SU-DHL-6 (cell line): ENCODE measurements at regions not wholly inside any gene's neighbourhood (a gene's known extent, or its start where the extent isn't known, plus 50 kb on each side); places are given as distances from the start of the nearest gene placed in this dataset.

Source experiments
- H2AFZ ChIP-seq: fragments of 200-600 bp; sonication (generic); 2 replicates; pipeline ENCODE4 v1.6.1; 2014; ENCODE audit warnings: low read depth, mild to moderate bottlenecking, moderate library complexity, mixed read lengths, antibody characterized with exemption, low read length; ENCODE audit not compliant: severe bottlenecking
- H3F3A ChIP-seq: fragments of 200-600 bp; shearing (Covaris generic); 2 replicates; pipeline ENCODE4 v1.6.0; 2016; ENCODE audit warnings: antibody characterized with exemption, mild to moderate bottlenecking; ENCODE audit not compliant: insufficient read depth
- H3K27ac ChIP-seq: fragments of 200-600 bp; sonication (generic); 2 replicates; pipeline ENCODE4 v1.5.1; 2016; ENCODE audit warnings: low read depth, mild to moderate bottlenecking, low read length, moderate library complexity, mixed read lengths
- H3K27me3 ChIP-seq: fragments of 200-600 bp; sonication (generic), shearing (Covaris generic); 2 replicates; pipeline ENCODE4 v1.6.0; 2014; ENCODE audit warnings: mild to moderate bottlenecking, low read length
- H3K36me3 ChIP-seq: fragments of 200-600 bp; sonication (generic); 2 replicates; pipeline ENCODE4 v1.6.1; 2014; ENCODE audit warnings: mild to moderate bottlenecking, low read length, mixed read lengths
- H3K4me2 ChIP-seq: fragments of 300-600, 200-600 bp; shearing (Covaris generic), sonication (generic); 2 replicates; pipeline ENCODE4 v1.6.0; 2014; ENCODE audit warnings: low read length, low read depth, mild to moderate bottlenecking; ENCODE audit not compliant: poor library complexity, severe bottlenecking
- H3K4me3 ChIP-seq: fragments of 200-600 bp; sonication (generic); 2 replicates; pipeline ENCODE4 v1.5.1; 2014; ENCODE audit warnings: antibody characterized with exemption, low read length, mild to moderate bottlenecking, mixed read lengths; ENCODE audit not compliant: insufficient read depth, poor library complexity, severe bottlenecking
- H3K79me2 ChIP-seq: fragments of 200-600 bp; sonication (generic); 2 replicates; pipeline ENCODE4 v1.6.1; 2014; ENCODE audit warnings: mild to moderate bottlenecking, low read length, moderate library complexity; ENCODE audit not compliant: insufficient read depth
- H3K9ac ChIP-seq: fragments of 200-600 bp; sonication (generic); 2 replicates; pipeline ENCODE4 v1.7.0; 2014; ENCODE audit warnings: mild to moderate bottlenecking, low read length
- H3K9me2 ChIP-seq: fragments of 200-600 bp; sonication (generic); replicated peaks from 2 replicates; pipeline ENCODE4 v1.6.1; 2014; ENCODE audit warnings: low read length; ENCODE audit not compliant: insufficient read depth
- H3K9me3 ChIP-seq: fragments of 200-600 bp; sonication (generic); 2 replicates; pipeline ENCODE4 v1.6.1; 2014; ENCODE audit warnings: low read length, mixed read lengths; ENCODE audit not compliant: insufficient read depth
- H4K20me1 ChIP-seq: fragments of 200-600 bp; sonication (generic); 2 replicates; pipeline ENCODE4 v1.6.1; 2014; ENCODE audit warnings: low read depth, mild to moderate bottlenecking, antibody characterized with exemption, low read length, moderate library complexity, mixed read lengths
- CTCF ChIP-seq: fragments of 200-600 bp; sonication (generic); IDR thresholded peaks from one replicate; pipeline ENCODE4 v1.5.1; 2017; ENCODE audit warnings: antibody characterized with exemption, mild to moderate bottlenecking, low read length, moderate library complexity; ENCODE audit not compliant: insufficient read depth, poor library complexity, severe bottlenecking
- EZH2phosphoT487 ChIP-seq: fragments of 200-600 bp; sonication (generic), shearing (Covaris generic); conservative IDR thresholded peaks from 2 replicates; pipeline ENCODE4 v1.6.1; 2018; ENCODE audit warnings: mild to moderate bottlenecking, antibody characterized with exemption, low read length, moderate library complexity, mixed read lengths

DNA sequence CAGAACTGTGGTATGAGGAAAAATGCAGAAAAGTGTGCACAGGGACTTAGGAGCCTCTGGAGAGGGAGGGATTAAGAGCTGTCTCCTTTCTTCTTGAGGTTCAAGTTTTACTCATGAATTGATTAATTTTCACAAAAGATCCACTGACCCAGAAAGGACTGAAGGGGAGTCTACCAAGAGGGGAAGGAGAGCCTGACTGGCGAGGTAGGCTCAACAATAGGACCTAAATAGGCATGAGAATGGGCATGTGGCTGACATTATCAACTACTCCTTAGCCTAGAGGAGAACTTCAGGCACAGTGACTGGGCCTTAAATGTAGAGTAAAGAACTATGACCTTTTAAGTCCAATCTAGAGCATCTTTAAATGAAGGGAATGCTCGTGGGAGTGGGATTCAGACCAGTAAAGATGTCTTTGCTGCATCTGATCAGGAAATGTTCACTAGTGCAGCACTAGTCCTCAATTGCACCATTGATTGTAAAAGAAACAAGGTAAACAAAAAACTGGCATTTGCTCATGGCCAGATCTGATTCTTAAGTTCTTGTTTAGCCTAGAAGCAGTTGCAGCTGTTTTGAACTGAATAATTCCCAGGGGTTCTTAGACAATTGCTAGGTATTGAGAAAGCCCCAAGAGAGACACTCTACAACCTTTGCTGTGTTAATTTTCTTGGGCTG, 135.6 kb downstream of the RAB38 start:
- Histone ChIP-seq H4K20me1 (no peaks in the 10 kb centered on the region), H3K9me3 (no peaks in the 10 kb centered on the region), H3K27me3 (no peaks in the 10 kb centered on the region), H3K9me2 (no peaks in the 10 kb centered on the region), H3K27ac (no peak overlapping the region), H2AFZ (no peak overlapping the region), H3K9ac (no peak overlapping the region), H3K4me3 (no peak overlapping the region), H3F3A (no peaks in the 10 kb centered on the region), H3K79me2 (no peaks in the 10 kb centered on the region), H3K36me3 (no peaks in the 10 kb centered on the region), H3K4me2 (no peak overlapping the region)
- TF ChIP-seq EZH2phosphoT487 (no peak), CTCF (no peak)

DNA sequence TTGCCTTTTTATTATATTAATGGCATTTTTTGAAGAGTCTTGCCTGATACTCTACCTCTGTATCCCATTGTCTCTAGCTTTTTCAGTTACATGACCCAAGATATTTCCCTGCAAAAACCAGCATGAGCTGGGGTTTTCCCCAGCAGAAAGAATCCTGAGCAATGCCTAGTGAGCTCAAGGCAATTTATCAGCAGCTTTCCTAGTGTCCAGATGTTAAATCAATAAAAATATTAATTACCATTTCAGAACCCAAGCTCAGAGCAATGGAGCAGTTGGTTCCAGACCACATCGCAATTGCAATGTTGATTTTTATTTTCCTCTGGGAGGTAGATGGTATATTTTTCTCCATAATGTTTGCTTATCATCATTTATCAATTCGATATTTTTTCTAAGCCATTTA, 137.2 kb downstream of the RAB38 start:
- no peaks in the 10 kb centered on the region for H4K20me1 ChIP-seq
- no peak overlapping the region for H3K4me3 ChIP-seq
- no peaks in the 10 kb centered on the region for H3K27me3 ChIP-seq
- H3K36me3 ChIP-seq, result no peaks in the 10 kb centered on the region
- H3K9me3 ChIP-seq, result no peaks in the 10 kb centered on the region
- H3F3A ChIP-seq, result no peaks in the 10 kb centered on the region
- no peak for TF ChIP-seq EZH2phosphoT487
- no peak for TF ChIP-seq CTCF
- no peak overlapping the region for H3K27ac ChIP-seq
- no peak overlapping the region for H3K9ac ChIP-seq
- H3K79me2 ChIP-seq, result no peaks in the 10 kb centered on the region
- H2AFZ ChIP-seq, result no peak overlapping the region
- no peak overlapping the region for H3K4me2 ChIP-seq
- H3K9me2 ChIP-seq, result no peaks in the 10 kb centered on the region

- no peak overlapping the region for H3K4me2 ChIP-seq
- H4K20me1 ChIP-seq, result no peaks in the 10 kb centered on the region
- no peaks in the 10 kb centered on the region for H3F3A ChIP-seq
- no peak overlapping the region for H3K9ac ChIP-seq
- H3K79me2 ChIP-seq, result no peaks in the 10 kb centered on the region
- no peak overlapping the region for H3K27ac ChIP-seq
- H2AFZ ChIP-seq, result no peak overlapping the region
- TF ChIP-seq EZH2phosphoT487, result no peak
- TF ChIP-seq CTCF, result no peak
- H3K4me3 ChIP-seq, result no peak overlapping the region
- H3K9me2 ChIP-seq, result no peaks in the 10 kb centered on the region
- H3K36me3 ChIP-seq, result no peaks in the 10 kb centered on the region
- H3K27me3 ChIP-seq, result no peaks in the 10 kb centered on the region
- H3K9me3 ChIP-seq, result no peaks in the 10 kb centered on the region
Observed at GRCh38 chr11:88036701-88037100, 138.5 kb downstream of the RAB38 start.
